ENCODE measurements at regions not wholly inside any gene's neighbourhood (a gene's known extent, or its start where the extent isn't known, plus 50 kb on each side); places are given as distances from the start of the nearest gene placed in this dataset.

DNA sequence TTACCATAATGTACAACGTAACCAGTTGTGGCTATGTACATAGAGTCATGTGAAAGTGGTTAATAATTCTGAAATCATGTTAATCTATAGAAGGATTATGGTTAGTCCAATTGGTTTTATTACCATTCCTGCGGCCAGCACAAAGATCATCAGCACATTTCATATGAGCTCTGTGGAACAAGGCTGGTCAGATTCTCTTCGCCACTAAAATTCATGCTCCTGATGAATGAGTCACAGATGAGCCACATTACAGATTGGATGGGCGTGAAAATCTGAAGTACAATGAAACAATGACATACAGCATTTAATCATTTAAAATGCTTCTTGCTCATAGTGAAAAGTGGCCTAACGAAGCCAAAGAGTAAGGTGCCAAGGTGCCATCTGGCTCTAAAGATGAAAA, 716.2 kb upstream of the PHF14 start:
- TF ChIP-seq POLR2A (IDR thresholded peaks at IDR 0.05; ENCODE audit: low read length) (no peak), GATA1 (IDR thresholded peaks at IDR 0.05; ENCODE audit: low read depth, low read length) (no peak)

Data from erythroblast (primary cell).